ENCODE measurements at regions not wholly inside any gene's neighbourhood (a gene's known extent, or its start where the extent isn't known, plus 50 kb on each side); places are given as distances from the start of the nearest gene placed in this dataset.

GRCh38 chr10:128461991-128462390 lies 335.8 kb upstream of the MKI67 start:
- TF ChIP-seq CTCF (IDR thresholded peaks at IDR 0.05) (no peak), POLR2A (IDR thresholded peaks at IDR 0.05) (no peak)
